ENCODE measurements at regions not wholly inside any gene's neighbourhood (a gene's known extent, or its start where the extent isn't known, plus 50 kb on each side); places are given as distances from the start of the nearest gene placed in this dataset.

GRCh38 chr4:14022456-14022855, 394.9 kb upstream of the BOD1L1 start:
- H4K91ac ChIP-seq (ENCODE audit: insufficient read length, low read depth, low read length) = no peak overlapping the region

More at GRCh38 chr4:14022456-14022855, 394.9 kb upstream of the BOD1L1 start:
- H3K36me3 Mint-ChIP-seq (ENCODE audit: insufficient read depth in 1 of 3, low read depth in 3 of 3) = no peaks in the 10 kb centered on the region
- no peak overlapping the region for H3K18ac ChIP-seq (ENCODE audit: insufficient read length, low read depth, low read length)
- no peaks in the 10 kb centered on the region for H3K79me1 ChIP-seq (ENCODE audit: insufficient read depth, low read depth, low read length, poor library complexity, severe bottlenecking)
- H3K27me3 ChIP-seq (ENCODE audit: insufficient read depth, low read length) = no peaks in the 10 kb centered on the region
- H3T11ph ChIP-seq (ENCODE audit: low read length) = no peak overlapping the region
- no peaks in the 10 kb centered on the region for H3K9me3 Mint-ChIP-seq
- no peak overlapping the region for H3K23ac ChIP-seq (ENCODE audit: insufficient read length, low read depth, low read length)
- H3K4me1 ChIP-seq (ENCODE audit: insufficient read depth, low read length) = no peaks in the 10 kb centered on the region
- no peak overlapping the region for H3K56ac ChIP-seq (ENCODE audit: insufficient read length, low read depth, low read length)
- H3K9me3 ChIP-seq (ENCODE audit: control insufficient read depth, low read depth, low read length) = no peaks in the 10 kb centered on the region
- H2BK15ac ChIP-seq (ENCODE audit: low read depth, low read length) = no peak overlapping the region
- H3K4me2 ChIP-seq (ENCODE audit: insufficient read depth, insufficient read length, low read length) = no peak overlapping the region
- no peak overlapping the region for H2AFZ ChIP-seq (ENCODE audit: low read length)
- no peak overlapping the region for H3K4me3 Mint-ChIP-seq
- no peak overlapping the region for H3K9ac ChIP-seq (ENCODE audit: extremely low read depth, insufficient read length, low read length)
- H3K27me3 Mint-ChIP-seq (ENCODE audit: low read depth) = peaks cover 1% of the 10 kb centered on the region; the same call in 1 of the 2 replicates
- DNase-seq = no peak
- no peak overlapping the region for H2BK12ac ChIP-seq (ENCODE audit: insufficient read length, low read depth, low read length)
- TF ChIP-seq CTCF (conservative IDR thresholded peaks at IDR 0.05) = no peak
- no peak overlapping the region for H3K14ac ChIP-seq (ENCODE audit: insufficient read depth, low read length)
- no CpG with 5 or more reads among the region's 1 CpG for WGBS (ENCODE audit: extremely low coverage, insufficient read length, low lambda C conversion rate)
- no peak overlapping the region for H2AK5ac ChIP-seq (ENCODE audit: insufficient read length, low read length)
- H4K20me1 ChIP-seq (ENCODE audit: control insufficient read depth, insufficient read depth, insufficient read length) = no peaks in the 10 kb centered on the region
- no peak overlapping the region for H2BK5ac ChIP-seq (ENCODE audit: insufficient read length, low read length)
- H2BK20ac ChIP-seq (ENCODE audit: low read depth, low read length, poor library complexity, severe bottlenecking) = no peak overlapping the region
- no peak overlapping the region for H3K27ac Mint-ChIP-seq
- peaks cover 0 to 4% of the 10 kb centered on the region in 2 experiments; a peak in 1 of 4 replicates for H3K4me1 Mint-ChIP-seq
- no peaks in the 10 kb centered on the region for H3K79me2 ChIP-seq (ENCODE audit: insufficient read depth, low read length)
- no peaks in the 10 kb centered on the region for H3K23me2 ChIP-seq (ENCODE audit: insufficient read length, low read depth, low read length, poor library complexity, severe bottlenecking)
- H3K4ac ChIP-seq (ENCODE audit: low read depth, low read length) = no peak overlapping the region
- no peak overlapping the region for H4K5ac ChIP-seq (ENCODE audit: insufficient read length, low read depth, low read length)
- H4K8ac ChIP-seq (replicated peaks; ENCODE audit: insufficient read length, low read depth, low read length) = no peak overlapping the region
- no peak overlapping the region for H2BK120ac ChIP-seq (ENCODE audit: low read depth, low read length, poor library complexity, severe bottlenecking)
- H3K27ac ChIP-seq (ENCODE audit: insufficient read length, low read depth, low read length) = no peak overlapping the region

Measured in H9 (cell line).